NOMO-1 treated with DMSO at 0.1 percent for 48 hours (cell line): ENCODE measurements at regions not wholly inside any gene's neighbourhood (a gene's known extent, or its start where the extent isn't known, plus 50 kb on each side); places are given as distances from the start of the nearest gene placed in this dataset.

Source experiments
- DNase-seq: peaks from one replicate; lab custom pipeline; 2025; ENCODE audit not compliant: unreplicated experiment; lab: John Stamatoyannopoulos, UW

DNA sequence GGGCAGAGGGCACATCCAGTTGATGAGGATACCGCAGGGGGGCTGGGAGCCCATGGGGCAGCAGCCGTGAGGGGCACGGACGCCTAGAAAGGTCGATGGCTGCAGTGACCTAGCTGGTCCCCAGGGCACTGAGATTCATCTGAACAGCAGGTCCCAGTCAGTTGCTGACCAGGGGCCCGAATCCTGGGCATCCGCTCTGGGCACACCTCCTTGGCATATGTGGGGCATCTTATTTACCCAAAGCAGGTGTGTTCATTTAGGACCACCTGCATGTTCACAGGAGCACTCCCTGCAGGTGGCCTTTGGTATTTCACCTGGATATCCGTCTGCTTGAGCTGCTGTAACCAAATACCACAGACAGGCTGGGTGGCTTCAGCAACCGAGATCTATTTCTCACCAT lies 72.0 kb upstream of the ODC1 start:
- no peak for DNase-seq

GRCh38 chr2:10519394-10519740 lies 71.2 kb upstream of the ODC1 start:
- DNase-seq: no peak

DNA sequence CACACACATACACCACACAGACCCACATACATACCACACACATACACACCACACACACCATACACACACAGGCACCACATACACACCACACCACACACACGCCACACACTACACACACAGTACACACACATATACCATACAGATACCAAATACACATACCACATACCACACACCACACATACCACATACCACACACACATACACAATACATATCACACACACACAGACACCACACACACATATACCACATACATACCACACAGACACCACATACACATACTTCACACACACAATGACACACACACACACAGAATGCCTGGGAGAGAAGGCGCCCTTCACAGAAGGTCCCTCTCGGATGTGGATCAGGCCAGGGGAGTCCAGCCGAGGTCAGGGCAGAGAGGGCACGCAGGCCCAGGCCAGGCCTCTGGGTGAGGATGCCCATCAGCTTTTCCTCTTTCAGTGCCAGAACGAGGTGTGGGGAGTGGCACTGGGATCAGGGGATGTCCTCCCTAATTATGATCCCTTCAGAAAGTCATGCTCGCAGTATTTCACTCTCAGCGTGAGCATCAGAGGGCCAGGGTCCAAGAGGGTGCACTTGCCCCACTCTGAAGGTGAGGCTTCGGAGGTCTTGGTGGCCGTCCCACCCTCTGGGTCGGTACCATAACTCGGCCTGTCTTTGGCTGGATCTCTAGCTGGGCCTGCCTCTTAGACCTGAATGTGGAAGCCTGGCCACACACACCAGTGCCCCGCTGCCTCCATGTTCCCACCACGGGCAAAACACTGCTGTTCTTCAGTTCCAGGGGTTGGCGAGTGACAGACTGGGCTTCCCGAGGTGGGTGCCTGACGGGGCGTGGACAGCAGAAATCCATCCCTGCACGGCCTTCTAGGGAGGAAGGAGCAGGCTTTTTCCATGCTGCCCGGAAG lies 70.6 kb upstream of the ODC1 start:
- no peak for DNase-seq

GRCh38 chr2:10517351-10518043 lies 69.4 kb upstream of the ODC1 start:
- no peak for DNase-seq

DNA sequence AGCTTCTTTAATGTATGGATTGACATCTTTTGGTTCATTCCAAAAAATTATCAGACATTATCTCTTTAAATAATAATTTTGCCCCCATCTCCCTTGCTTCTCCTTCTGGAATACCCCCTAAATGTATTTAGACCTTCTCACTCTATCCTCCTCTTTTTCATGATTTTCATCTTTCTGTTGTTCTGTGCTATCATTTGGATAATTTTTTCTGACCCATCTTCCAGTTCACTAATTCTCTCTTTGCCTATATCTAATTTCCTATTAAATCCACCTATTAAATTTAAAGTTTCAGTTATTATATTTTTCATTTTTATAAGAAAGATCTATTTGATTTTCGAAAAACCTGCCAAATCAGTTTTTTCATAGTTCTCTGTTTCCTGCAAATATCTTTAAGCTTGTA lies 67.8 kb upstream of the ODC1 start:
- DNase-seq: no peak

DNA sequence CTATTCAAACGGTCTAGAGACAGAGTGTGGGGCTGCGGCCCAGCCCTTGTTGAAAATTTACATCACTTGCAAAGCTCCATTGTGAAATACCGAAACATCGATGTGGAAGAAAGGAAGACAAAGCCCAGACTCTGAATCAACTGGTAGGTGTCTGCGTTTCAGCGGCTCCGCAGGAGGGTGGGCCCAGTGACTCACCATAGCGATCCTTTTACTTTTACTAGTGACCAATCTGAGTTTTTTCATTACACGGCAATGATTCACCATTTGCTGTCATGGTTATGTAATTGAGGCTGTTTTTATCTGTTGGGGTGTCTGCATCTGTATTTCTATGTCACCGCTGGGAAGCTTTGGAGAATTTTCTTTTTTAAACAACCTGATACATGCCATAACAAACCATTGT lies 66.6 kb upstream of the ODC1 start:
- DNase-seq: peak; percentile 97

DNA sequence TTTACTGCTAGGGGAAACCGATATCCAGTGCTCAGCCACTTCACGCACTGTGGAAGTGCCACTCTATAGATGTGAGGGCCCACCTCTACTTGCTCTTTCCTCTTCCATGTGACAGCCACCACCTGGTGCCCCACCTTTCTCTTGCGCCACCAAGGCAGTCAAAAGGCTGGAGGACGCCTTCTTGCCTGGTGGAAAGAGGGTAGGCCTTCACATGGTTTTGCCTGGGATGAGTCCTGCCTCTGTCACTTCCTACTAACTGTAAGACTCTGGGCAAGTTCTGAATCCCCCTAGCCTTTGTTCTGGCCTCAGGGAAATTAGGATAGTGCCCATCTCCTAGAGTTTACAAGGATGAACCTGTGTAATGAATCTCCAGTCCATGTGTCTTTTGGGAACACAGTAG lies 66.1 kb upstream of the ODC1 start:
- no peak for DNase-seq

- no peak for DNase-seq
Observed at GRCh38 chr2:10513201-10513600, 65.1 kb upstream of the ODC1 start.

GRCh38 chr2:10508038-10508437 lies 59.9 kb upstream of the ODC1 start:
- no peak for DNase-seq

- no peak for DNase-seq
Observed at GRCh38 chr2:10507106-10507505, 59.0 kb upstream of the ODC1 start.

DNA sequence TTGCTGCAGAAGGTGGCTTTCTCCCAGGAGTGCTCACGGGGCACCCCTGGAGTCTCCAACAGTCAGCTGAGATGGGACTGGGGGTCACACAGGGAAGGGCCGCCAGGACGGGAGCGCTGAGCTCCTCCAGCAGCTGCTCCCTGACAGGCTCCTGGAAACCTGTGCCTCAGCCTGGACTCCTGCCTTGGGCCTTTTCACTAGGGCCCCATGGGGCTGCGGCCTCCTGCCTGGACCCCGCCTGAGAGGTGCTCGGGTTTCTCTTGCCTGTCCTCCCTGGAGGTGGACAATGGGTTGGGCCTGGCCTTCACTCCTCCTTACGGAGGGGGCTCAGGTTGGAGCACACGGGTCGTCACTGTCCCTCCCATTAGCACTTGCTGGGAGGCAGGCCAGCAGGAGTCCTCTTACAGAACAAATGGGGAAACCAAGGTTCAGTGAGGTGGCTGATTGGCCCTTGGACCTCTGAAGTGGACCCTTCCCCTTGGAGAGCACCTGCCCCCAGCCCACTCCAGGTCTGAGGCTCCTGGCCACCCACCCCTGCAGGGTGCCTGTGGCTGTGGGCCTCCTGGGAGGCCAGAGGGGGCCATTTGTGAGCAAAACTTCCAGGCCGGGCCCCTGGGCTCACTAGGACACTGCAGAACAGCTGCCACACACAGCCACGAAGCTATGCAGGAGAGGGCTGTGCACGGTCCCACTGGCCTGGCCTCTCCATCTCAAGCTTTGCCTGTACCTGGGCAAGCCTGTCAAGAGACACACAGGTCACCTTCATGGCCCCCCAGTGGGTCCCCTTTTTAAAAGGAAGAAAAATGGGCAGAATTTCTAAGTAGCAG lies 57.1 kb upstream of the ODC1 start:
- DNase-seq: no peak

- no peak for DNase-seq
Observed at GRCh38 chr2:10504370-10504993, 56.4 kb upstream of the ODC1 start.

DNA sequence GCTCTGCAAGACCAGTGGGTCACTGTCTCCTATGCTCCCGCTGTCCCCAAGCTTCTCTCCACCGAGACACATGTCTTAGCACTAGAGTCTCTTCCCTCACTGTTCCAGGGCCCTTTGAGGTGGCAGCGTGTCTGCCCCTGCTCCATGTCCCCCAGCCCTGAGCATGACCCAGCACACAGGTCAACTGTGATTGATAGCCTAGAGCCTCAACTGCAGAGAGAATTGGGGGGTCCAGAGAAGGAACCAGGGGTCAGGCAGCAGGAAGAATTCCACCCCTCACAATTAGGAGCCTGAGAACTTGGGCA lies 54.6 kb upstream of the ODC1 start:
- no peak for DNase-seq

- no peak for DNase-seq
Observed at GRCh38 chr2:10501980-10502802, 54.1 kb upstream of the ODC1 start.

DNA sequence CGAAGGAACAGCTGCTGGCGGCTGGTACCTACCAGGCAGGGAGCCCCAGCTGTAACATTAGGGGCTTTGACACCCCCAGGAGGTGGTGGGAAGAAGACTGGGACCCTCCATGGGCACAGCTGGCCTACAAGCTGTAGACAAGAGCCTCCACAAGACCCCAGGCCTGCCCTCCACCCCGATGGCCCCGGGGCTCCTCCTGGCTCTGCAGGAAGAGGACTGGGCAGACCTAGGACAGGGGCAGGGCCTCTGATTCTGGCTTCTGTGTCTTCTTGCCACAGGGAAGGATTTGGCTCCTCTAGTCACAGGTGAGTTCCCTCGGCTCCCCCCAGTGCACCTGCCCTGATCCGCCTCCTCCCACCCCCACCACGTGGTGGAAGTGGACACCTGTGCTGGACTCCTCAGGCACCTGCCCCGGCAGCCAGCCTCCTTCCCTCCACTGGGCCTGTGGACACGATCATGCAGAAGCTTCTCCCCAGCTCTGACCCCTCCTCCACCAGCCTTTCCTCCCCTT lies 53.4 kb upstream of the ODC1 start:
- DNase-seq: no peak

DNA sequence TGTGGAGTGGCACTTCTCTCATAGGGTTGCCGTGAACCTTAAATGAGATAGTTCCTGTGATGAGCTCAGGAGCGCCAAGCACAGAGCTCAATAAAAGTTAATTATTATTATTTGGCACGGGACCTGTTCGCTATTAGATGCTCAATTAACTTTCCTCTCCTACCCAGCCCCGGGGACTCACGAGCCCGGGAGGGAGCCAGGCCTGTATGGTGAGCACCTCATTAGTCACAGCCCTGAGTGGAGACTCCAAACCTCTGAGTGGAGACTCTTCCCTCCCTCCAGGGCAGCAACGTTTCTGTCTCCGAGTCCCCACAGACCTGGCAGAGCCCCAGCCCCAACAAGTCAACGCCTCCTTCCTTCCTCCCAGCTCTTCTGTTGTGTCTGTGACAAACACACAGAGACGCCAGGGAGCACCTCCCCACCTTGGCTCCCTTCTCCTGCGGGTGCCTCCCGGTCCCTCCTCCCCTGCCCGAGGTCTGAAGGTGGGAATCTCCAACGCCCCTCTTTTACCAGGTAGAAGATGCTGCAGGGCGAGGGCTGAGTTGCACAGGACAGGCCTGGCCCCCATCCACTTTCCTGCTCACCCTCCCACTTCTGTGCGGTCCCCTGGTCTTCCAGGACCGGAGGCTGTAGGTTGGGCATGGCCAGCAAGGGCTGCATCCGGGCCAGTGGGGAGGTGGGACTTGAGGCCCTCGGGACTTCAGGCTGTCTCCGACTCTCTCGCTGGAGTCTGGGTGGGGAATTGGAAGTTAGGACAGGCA lies 52.7 kb upstream of the ODC1 start:
- DNase-seq: no peak

- no peak for DNase-seq
Observed at GRCh38 chr2:10499911-10500521, 51.9 kb upstream of the ODC1 start.

DNA sequence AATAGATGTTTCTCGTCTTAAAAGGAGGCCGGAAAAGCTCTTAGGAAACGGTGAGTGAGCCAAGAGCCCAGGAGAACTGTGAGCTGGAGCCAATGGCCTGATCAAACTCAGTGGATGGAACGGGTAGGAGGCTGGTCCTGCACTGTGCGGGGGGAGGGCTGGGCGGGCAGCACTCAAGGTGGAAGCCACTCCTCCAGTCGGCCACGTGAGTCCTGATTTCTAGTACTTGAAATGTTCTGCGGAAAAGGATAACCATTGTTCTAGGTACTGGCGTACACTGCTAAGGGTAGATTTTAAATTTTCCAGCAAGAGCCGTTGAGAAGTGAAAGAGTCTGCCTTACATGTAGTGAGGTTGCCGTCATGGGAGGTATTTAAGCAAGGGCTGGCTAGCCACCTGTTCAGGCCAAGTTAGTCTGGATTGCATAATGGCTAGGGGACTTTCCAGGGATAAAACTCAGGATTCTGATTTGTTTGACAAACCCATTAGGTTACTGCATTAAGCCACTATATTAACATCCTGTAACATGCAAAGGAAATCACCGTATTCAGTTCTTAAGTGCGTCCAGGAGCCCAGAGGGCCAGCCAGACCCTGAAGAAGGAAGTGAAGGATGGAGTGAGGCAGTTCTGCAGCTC lies 51.3 kb upstream of the ODC1 start:
- DNase-seq: no peak
